GM13977 (cell line): ENCODE measurements at regions not wholly inside any gene's neighbourhood (a gene's known extent, or its start where the extent isn't known, plus 50 kb on each side); places are given as distances from the start of the nearest gene placed in this dataset.
"Not testable (repeated sequence)": the region's sequence is repeated elsewhere in the genome, so short reads cannot be mapped to it uniquely, and the experiment has no call there.

ENCODE experiments used
- DNase-seq: peaks from one replicate; pipeline ENCODE4 v3.0.0; 2012; ENCODE audit warnings: low spot score
- CTCF ChIP-seq: IDR thresholded peaks from 2 replicates; pipeline ENCODE4 v1.5.1; 2012; ENCODE audit warnings: mild to moderate bottlenecking, control low read depth; ENCODE audit not compliant: insufficient read depth; ENCODE audit errors: extremely low read depth, missing control alignments
- in situ Hi-C: fragments of 300-500 bp; cut with MboI; formaldehyde crosslinking; loops from one replicate; pipeline ENCODE4 v1.12.0; 2022; ENCODE audit warnings: low sequenced_read_pairs, low pct_unique_long_range_greater_than_20kb, mixed read lengths, inconsistent platforms; ENCODE audit not compliant: unreplicated experiment

- no peak for DNase-seq
- no peak for TF ChIP-seq CTCF
- in situ Hi-C loops = no loop called here
Measured at GRCh38 chr7:1301054-1301881, 68.6 kb downstream of the UNCX start.

DNA sequence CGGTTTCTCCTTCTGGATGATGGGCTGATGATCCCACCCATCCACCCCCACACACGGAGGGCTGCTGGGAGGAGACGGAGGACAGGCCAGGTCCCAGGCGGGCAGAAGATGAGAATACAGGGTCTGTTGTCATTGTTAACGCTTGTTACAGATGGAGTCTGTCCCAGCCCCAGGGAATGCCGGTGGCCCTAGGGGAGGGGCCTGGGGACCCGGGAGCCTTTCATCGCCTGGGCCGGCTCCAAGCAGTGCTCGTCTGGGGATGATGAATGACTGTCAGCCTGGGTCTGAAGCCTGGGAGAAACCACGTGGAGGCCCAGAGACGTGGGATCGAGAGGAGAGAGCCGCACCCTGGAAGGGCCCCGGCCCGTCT, 69.2 kb downstream of the UNCX start:
- in situ Hi-C loops = no loop called here
- no peak for TF ChIP-seq CTCF

GRCh38 chr7:1302936-1303335, 70.3 kb downstream of the UNCX start:
- TF ChIP-seq CTCF = no peak
- DNase-seq = no peak
- in situ Hi-C loops = no loop called here

More for the DNA sequence above, 69.2 kb downstream of the UNCX start:
- no peak for DNase-seq

DNA sequence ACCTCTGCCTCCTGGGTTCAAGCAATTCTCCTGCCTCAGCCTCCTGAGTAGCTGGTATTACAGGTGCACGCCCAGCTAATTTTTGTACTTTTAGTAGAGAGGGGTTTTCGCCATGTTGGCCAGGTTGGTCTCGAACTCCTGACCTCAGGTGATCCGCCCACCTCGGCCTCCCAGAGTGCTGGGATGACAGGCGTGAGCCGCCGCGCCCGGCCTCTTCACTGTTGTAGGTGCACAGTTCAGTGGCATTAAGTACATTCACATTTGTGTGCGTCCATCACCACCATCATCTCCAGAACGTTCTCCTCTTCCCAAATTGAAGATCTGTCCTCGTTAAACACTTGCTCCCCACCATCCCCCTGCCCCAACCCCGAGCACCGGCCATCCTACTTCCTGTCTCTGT, 71.3 kb downstream of the UNCX start:
- in situ Hi-C loops, DNase-seq: not testable (repeated sequence)

DNA sequence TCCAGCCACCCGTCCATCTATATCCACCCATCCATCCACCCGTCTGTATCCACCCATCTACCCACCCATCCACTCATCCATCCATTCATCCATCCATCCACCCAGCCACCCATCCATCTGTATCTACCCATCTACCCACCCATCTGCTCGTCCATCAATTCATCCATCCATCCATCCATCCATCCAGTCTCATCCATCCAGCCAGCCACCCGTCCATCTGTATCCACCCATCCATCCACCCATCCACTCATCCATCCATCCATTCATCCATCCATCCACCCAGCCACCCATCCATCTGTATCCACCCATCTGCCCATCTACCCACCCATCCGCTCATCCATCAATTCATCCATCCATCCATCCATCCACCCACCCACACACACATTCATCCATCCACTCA, 73.2 kb downstream of the UNCX start:
- TF ChIP-seq CTCF = no peak
- in situ Hi-C loops = no loop called here
- no peak for DNase-seq

DNA sequence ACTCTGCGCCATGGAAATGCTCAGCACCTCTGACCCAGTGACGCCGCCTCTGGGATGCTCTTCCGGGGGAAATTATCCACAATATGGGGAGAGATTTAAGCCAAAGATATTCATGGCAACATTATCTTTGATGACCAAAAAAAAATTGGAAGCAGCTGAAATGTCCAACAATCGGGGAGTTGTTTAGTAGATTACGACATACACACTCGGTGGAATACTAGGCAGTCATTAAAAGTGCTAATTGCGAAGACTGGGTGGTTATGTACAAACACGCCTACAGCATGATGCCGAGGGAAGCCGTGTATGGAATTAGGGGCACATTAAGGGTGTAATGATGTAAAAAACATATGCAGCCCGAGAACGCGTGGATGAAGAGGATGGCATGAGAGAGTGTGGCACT, 75.2 kb downstream of the UNCX start:
- no peak for TF ChIP-seq CTCF
- in situ Hi-C loops = no loop called here
- no peak for DNase-seq

- in situ Hi-C loops = no loop called here
- no peak for DNase-seq
- no peak for TF ChIP-seq CTCF
Measured at GRCh38 chr7:1309290-1309689, 76.6 kb downstream of the UNCX start.
